K562 (cell line): ENCODE measurements at regions not wholly inside any gene's neighbourhood (a gene's known extent, or its start where the extent isn't known, plus 50 kb on each side); places are given as distances from the start of the nearest gene placed in this dataset.

Experiments
- ATAC-seq: fragments of 200-7000 bp; cut with Tn5 transposase; 3 replicates; pipeline ENCODE4 v1.9.1; 2020; ENCODE audit warnings: moderate library complexity
- BruUV-seq: library from RNA; stranded (reverse); fragments of 400-500 nt; replicated peaks from 2 replicates; lab custom pipeline; 2021; lab: Mats Ljungman, UMichigan
- CTCF ChIA-PET: fragments of 300-600 bp; formaldehyde crosslinking; extraction: SDS; loops from one replicate; lab custom pipeline; 2021; ENCODE audit warnings: low intra/inter-chr PET ratio; lab: Yijun Ruan, JAX
- POLR2A ChIA-PET: fragments of 300-600, 350-650 bp; sonication (Branson Sonifier 250); formaldehyde crosslinking; extraction: SDS; loops from one replicate; lab custom pipeline; 2021; ENCODE audit warnings: antibody characterized with exemption, inconsistent platforms; lab: Yijun Ruan, JAX
- DNase-seq, 4 experiments: peaks; one replicate each; pipeline versions ENCODE4 v3.0.0 to v3.0.0-alpha.2; 2011 to 2018; ENCODE audit warnings: low spot score in 3 of 4, mixed read lengths in 3 of 4; ENCODE audit errors: extremely low read depth in 1 of 4
- FAIRE-seq: peaks from 2 replicates; lab custom pipeline; 2011; peaks lifted over from hg19 to GRCh38; lab: Jason Lieb, UNC
- H2AFZ ChIP-seq: 2 replicates; pipeline ENCODE4 v1.6.0; 2011; ENCODE audit warnings: low read depth, low read length, control low read depth, inconsistent platforms
- H3K27ac ChIP-seq: fragments of 200-600 bp; 3 replicates; pipeline ENCODE4 v1.8.0; 2011; ENCODE audit warnings: low read depth, mild to moderate bottlenecking, control low read depth, inconsistent platforms, low read length, moderate library complexity, mixed read lengths; ENCODE audit errors: extremely low read depth
- H3K27me3 ChIP-seq, 2 experiments: fragments of 300-600 bp in 1 of 2; 2 replicates in 1 of 2; 3 replicates in 1 of 2; pipeline versions ENCODE4 v1.6.0 to v1.8.0; 2011; ENCODE audit warnings: inconsistent platforms in 2 of 2, low read length in 2 of 2, mild to moderate bottlenecking in 1 of 2, mixed read lengths in 1 of 2, moderate library complexity in 1 of 2; ENCODE audit not compliant: control insufficient read depth in 2 of 2, insufficient read depth in 2 of 2
- H3K36me3 ChIP-seq: fragments of 300-600 bp; 3 replicates; pipeline ENCODE4 v1.8.0; 2011; ENCODE audit warnings: mild to moderate bottlenecking, low read length, inconsistent platforms; ENCODE audit not compliant: control insufficient read depth, insufficient read depth
- H3K4me1 ChIP-seq, 2 experiments: fragments of 200-600 bp in 1 of 2; replicated peaks in 1 of 2; 2 replicates in 1 of 2; 3 replicates in 1 of 2; pipeline versions ENCODE4 v1.5.1 to v1.8.0; 2011; ENCODE audit warnings: inconsistent platforms in 2 of 2, low read length in 2 of 2, mild to moderate bottlenecking in 1 of 2, mixed read lengths in 1 of 2, moderate library complexity in 1 of 2; ENCODE audit not compliant: control insufficient read depth in 2 of 2, insufficient read depth in 2 of 2
- H3K4me2 ChIP-seq: 2 replicates; pipeline ENCODE4 v1.6.1; 2011; ENCODE audit warnings: low read length, control low read depth, inconsistent platforms, mixed read lengths; ENCODE audit not compliant: insufficient read depth
- H3K4me3 ChIP-seq: fragments of 200-600 bp; sonication (generic), shearing (Covaris generic); 2 replicates; pipeline ENCODE4 v1.5.1; 2016; ENCODE audit warnings: control low read depth, inconsistent platforms
- H3K79me2 ChIP-seq: fragments of 200-600 bp; 3 replicates; pipeline ENCODE4 v1.8.0; 2011; ENCODE audit warnings: low read length, inconsistent platforms; ENCODE audit not compliant: control insufficient read depth, insufficient read depth
- H3K9ac ChIP-seq, 2 experiments: 2 replicates each; pipeline versions ENCODE4 v1.6.0 to v1.6.1; 2011; ENCODE audit warnings: low read depth in 2 of 2, low read length in 2 of 2, control low read depth in 1 of 2, inconsistent platforms in 1 of 2, mild to moderate bottlenecking in 1 of 2, mixed read lengths in 1 of 2; ENCODE audit not compliant: insufficient read depth in 1 of 2
- H3K9me1 ChIP-seq: one replicate; pipeline ENCODE4 v1.6.0; 2011; ENCODE audit warnings: inconsistent platforms, mild to moderate bottlenecking, low read length, moderate library complexity; ENCODE audit not compliant: control insufficient read depth, insufficient read depth
- H3K9me3 ChIP-seq: replicated peaks from 2 replicates; pipeline ENCODE4 v1.5.1; 2011; ENCODE audit warnings: low read depth, low read length, inconsistent platforms; ENCODE audit not compliant: control insufficient read depth, insufficient read depth
- H4K20me1 ChIP-seq: replicated peaks from 2 replicates; pipeline ENCODE4 v1.6.1; 2011; ENCODE audit warnings: low read length, inconsistent platforms, mixed read lengths; ENCODE audit not compliant: control insufficient read depth, insufficient read depth
- C11orf30 ChIP-seq: fragments of 450-650 bp; IDR thresholded peaks from 2 replicates; pipeline ENCODE4 v1.6.1; 2016; ENCODE audit warnings: low read depth, mild to moderate bottlenecking
- CBFB ChIP-seq: sonication (generic); formaldehyde crosslinking; IDR thresholded peaks from 2 replicates; pipeline ENCODE4 v1.4.0; 2020; ENCODE audit warnings: mild to moderate bottlenecking, missing genetic modification reagents
- HLTF ChIP-seq: fragments of 450-650 bp; IDR thresholded peaks from 2 replicates; pipeline ENCODE4 v1.6.1; 2016
- HNRNPL ChIP-seq: fragments of 200-400 bp; formaldehyde crosslinking; IDR thresholded peaks from 2 replicates; pipeline ENCODE4 v1.6.1; 2017; ENCODE audit warnings: low read depth, mild to moderate bottlenecking, low read length
- MAFG ChIP-seq: fragments of 450-650 bp; conservative IDR thresholded peaks from 2 replicates; pipeline ENCODE4 v1.6.1; 2016; ENCODE audit warnings: missing genetic modification characterization, missing compliant biosample characterization
- POLR3A ChIP-seq: IDR thresholded peaks from 2 replicates; pipeline ENCODE4 v1.6.1; 2011; ENCODE audit warnings: borderline replicate concordance, mild to moderate bottlenecking, moderate library complexity; ENCODE audit not compliant: insufficient read length, insufficient read depth; ENCODE audit errors: extremely low read depth
- PRMT5 ChIP-seq: sonication (generic); formaldehyde crosslinking; IDR thresholded peaks from 2 replicates; pipeline ENCODE4 v1.5.0; 2020; ENCODE audit warnings: missing genetic modification reagents
- RBBP5 ChIP-seq: fragments of 200-600 bp; sonication (generic); IDR thresholded peaks from 2 replicates; pipeline ENCODE4 v1.6.1; 2012; ENCODE audit warnings: borderline replicate concordance, mild to moderate bottlenecking, low read length, control low read depth, inconsistent platforms; ENCODE audit not compliant: insufficient read depth, poor library complexity, severe bottlenecking
- STAG1 ChIP-seq: sonication (generic); formaldehyde crosslinking; IDR thresholded peaks from 2 replicates; pipeline ENCODE4 v1.5.0; 2020; ENCODE audit warnings: missing genetic modification reagents, borderline replicate concordance
- TCF3 ChIP-seq: sonication (generic); formaldehyde crosslinking; IDR thresholded peaks from 2 replicates; pipeline ENCODE4 v1.4.0; 2020; ENCODE audit warnings: mild to moderate bottlenecking, missing genetic modification reagents
- XRCC5 ChIP-seq: fragments of 200-400 bp; formaldehyde crosslinking; IDR thresholded peaks from 2 replicates; pipeline ENCODE4 v1.6.1; 2017; ENCODE audit warnings: low read depth, mild to moderate bottlenecking, low read length
- ZBTB7A ChIP-seq: IDR thresholded peaks from 2 replicates; pipeline ENCODE4 v1.6.1; 2011; ENCODE audit warnings: low read depth, mild to moderate bottlenecking, low read length, moderate library complexity, borderline replicate concordance; ENCODE audit not compliant: control insufficient read depth
- ZKSCAN8 ChIP-seq: fragments of 200-800 bp; sonication (Bioruptor generic); IDR thresholded peaks from 2 replicates; pipeline ENCODE4 v1.6.1; 2016; ENCODE audit warnings: missing genetic modification characterization, missing compliant biosample characterization
- ZNF143 ChIP-seq: sonication (generic); formaldehyde crosslinking; IDR thresholded peaks from 2 replicates; pipeline ENCODE4 v1.9.0; 2022; ENCODE audit warnings: mild to moderate bottlenecking, missing genetic modification reagents
- ZNF197 ChIP-seq: fragments of 200-800 bp; sonication (Bioruptor generic); IDR thresholded peaks from 2 replicates; pipeline ENCODE4 v1.6.1; 2016; ENCODE audit warnings: low read depth, missing genetic modification characterization, missing compliant biosample characterization
- WGBS: fragments of 100-300 bp; shearing (Covaris generic); methylation state at CpG from one replicate; pipeline ENCODE4 v1.1.6; 2016; ENCODE audit warnings: low coverage, mixed read lengths; ENCODE audit not compliant: insufficient coverage; ENCODE audit errors: missing lambda C conversion rate; 5-methylcytosine and 5-hydroxymethylcytosine counted together
- in situ Hi-C: fragments of 300-500 bp; cut with MboI; formaldehyde crosslinking; loops from 4 replicates; pipeline ENCODE4 v1.15.0; 2018; ENCODE audit warnings: inconsistent platforms, mixed read lengths
- intact Hi-C: fragments of 100-400 bp; cut with micrococcal nuclease; formaldehyde crosslinking; loops from 2 replicates; pipeline ENCODE4 v1.14.2; 2022
- TF ChIP-seq, protein P1 (sequence below): fragments of 450-650 bp; formaldehyde crosslinking; IDR thresholded peaks from 2 replicates; pipeline ENCODE4 v1.4.0; 2020; ENCODE audit warnings: mild to moderate bottlenecking

DNA sequence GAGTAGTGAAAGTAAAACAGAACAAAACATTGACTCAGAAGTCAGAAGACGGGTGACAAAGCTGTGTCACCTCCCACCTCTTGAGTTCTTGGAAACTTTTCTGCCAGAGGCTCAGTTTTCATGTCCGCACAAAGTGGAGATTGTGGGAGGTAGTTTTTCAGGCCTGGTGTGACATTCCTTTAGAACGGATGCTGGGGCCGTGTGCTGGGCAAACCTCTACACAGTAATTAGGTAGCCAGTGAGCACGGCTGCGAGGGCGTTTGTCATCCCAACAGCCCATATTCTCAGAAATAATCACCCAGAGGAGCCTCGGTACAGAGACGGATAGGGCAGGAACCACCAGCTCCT, 1054.4 kb downstream of the TBC1D22A start:
- 83% methylated on average over 6 of the region's 9 CpGs for WGBS
- Histone ChIP-seq H3K9me1 (no peaks in the 10 kb centered on the region), H3K27me3 (no peaks in the 10 kb centered on the region), H3K36me3 (no peaks in the 10 kb centered on the region), H3K9ac (no peak overlapping the region), H4K20me1 (no peaks in the 10 kb centered on the region), H3K4me2 (no peak overlapping the region), H3K4me1 (no peaks in the 10 kb centered on the region), H3K79me2 (no peaks in the 10 kb centered on the region), H3K27ac (no peak overlapping the region), H2AFZ (no peak overlapping the region), H3K9me3 (no peaks in the 10 kb centered on the region), H3K4me3 (no peak overlapping the region)
- ATAC-seq (no peak), FAIRE-seq (no peak), DNase-seq (no peak)
- POLR2A ChIA-PET, result interaction anchor here (0.6 kb wide), 1 partner anchor 63 kb away, joined by 4 read pairs; no protein-coding TSS in a partner anchor
- TF ChIP-seq PRMT5 (CRISPR knock-in tag) (no peak), HLTF (no peak), ZKSCAN8 (no peak), ZBTB7A (no peak), ZNF197 (no peak), ZNF143 (CRISPR knock-in tag) (no peak), C11orf30 (no peak), CBFB (no peak), XRCC5 (no peak), HNRNPL (no peak), MAFG (tag) (no peak), STAG1 (CRISPR knock-in tag) (no peak), RBBP5 (no peak), POLR3A (no peak), TCF3 (no peak)
- TF ChIP-seq, protein P1, sequence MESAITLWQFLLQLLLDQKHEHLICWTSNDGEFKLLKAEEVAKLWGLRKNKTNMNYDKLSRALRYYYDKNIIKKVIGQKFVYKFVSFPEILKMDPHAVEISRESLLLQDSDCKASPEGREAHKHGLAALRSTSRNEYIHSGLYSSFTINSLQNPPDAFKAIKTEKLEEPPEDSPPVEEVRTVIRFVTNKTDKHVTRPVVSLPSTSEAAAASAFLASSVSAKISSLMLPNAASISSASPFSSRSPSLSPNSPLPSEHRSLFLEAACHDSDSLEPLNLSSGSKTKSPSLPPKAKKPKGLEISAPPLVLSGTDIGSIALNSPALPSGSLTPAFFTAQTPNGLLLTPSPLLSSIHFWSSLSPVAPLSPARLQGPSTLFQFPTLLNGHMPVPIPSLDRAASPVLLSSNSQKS (CRISPR knock-in tag), result no peak
- CTCF ChIA-PET, result no interaction called here
- in situ Hi-C loops, result no loop called here
- no TSS peak for BruUV-seq
- intact Hi-C loops, result no loop called here
